ENCODE measurements at regions not wholly inside any gene's neighbourhood (a gene's known extent, or its start where the extent isn't known, plus 50 kb on each side); places are given as distances from the start of the nearest gene placed in this dataset.

GRCh38 chr3:157759311-157759710, 256.1 kb upstream of the VEPH1 start:
- H3K4me3 ChIP-seq (ENCODE audit: low read depth, low read length) = no peak overlapping the region

DNA sequence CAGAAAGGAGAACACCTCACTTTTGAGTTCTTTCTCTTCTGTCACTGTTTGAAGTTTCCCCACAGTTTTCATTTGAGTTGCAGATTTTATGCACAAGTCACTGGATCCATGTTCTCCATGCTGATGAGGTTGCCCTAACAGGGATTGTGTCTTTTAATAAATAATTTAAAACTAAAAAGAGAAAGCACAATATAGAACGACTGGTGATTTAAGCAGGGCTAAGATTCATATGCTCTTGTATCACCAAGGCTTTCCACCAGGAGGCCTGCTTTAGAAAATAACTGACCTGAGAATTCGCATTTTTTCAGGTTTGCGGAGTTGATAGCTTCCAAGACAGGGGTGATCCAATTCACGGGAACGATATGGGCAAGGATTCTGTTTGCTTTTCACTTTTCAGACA, 252.0 kb upstream of the VEPH1 start:
- H3K4me3 ChIP-seq (ENCODE audit: low read depth, low read length) = no peak overlapping the region
- DNase-seq (ENCODE audit: low read depth) = no peak

More at GRCh38 chr3:157759311-157759710, 256.1 kb upstream of the VEPH1 start:
- DNase-seq (ENCODE audit: low read depth) = no peak

DNA sequence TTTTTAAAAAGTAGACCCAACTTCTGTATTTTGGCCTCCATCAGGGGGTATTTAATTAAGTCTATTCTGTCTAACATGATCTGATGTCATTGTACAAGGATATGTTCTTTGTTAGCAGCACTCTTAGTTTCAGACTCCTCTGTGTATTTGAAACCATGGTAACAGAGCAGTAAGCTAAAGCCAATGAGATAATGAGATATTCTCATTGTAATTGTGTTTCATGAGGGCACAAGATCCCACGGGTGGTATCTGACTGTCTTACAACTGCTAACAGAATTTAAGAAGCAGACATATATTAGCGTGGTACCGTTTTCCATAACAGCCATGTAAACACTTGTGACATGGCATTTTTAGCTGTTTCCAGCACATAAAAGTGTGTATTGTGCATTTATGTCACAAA, 251.2 kb upstream of the VEPH1 start:
- no peak for DNase-seq (ENCODE audit: low read depth)
- no peak overlapping the region for H3K4me3 ChIP-seq (ENCODE audit: low read depth, low read length)

DNA sequence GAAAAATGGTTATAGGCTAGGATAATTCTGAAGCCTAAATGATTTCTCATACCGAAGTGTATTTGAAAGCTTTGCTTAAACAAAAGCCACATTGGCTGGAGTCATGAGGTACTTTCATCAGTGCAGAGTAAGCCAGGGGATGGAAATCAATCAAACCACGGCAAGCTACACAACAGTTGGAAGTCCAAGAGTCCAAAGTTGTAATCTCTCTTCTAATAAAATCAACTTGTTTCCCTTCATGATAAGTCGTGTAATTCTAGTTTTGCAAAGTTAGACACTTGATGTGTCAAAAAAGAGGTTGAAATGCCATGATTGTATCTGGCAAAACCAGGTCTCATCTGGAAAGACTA, 250.5 kb upstream of the VEPH1 start:
- no peak overlapping the region for H3K4me3 ChIP-seq (ENCODE audit: low read depth, low read length)
- DNase-seq (ENCODE audit: low read depth) = no peak

DNA sequence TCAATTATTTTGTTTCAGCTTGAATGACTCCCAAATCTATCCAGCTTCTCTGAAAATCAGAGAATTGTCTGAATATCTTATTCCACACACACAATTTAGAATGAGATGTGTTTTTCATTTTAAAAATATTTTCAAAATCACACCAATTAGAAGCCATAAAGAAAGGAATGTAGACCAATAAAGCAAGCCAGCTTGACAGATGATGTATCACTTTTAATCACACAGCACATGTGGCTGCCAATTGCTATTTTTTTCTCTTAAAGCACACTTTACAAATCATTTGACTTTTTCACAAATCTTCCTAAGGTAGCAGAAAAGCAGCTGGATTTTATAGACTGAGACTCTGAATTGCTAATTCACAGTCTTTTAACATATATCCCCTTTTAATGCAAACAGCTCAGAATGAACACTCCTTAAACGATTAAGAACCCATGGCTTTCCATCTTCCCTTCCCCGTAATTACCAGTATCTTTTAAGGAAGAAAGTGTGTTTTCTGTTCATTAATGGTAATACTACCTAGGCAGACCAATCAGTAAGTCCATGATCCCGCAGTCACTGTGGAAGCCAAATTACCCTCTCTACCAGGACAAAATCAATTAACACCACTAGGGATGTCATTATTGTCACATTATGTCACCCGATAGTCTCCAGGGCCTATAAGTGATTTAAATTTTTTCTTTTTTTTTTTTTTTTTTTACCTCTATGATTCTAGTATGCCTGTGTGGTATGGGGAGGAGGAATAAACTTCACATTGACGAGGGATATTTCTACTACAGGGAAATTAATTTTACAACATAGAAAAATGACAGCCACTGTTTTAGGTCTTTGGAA, 250.0 kb upstream of the VEPH1 start:
- H3K4me3 ChIP-seq (ENCODE audit: low read depth, low read length) = no peak overlapping the region
- DNase-seq (ENCODE audit: low read depth) = no peak

GRCh38 chr3:157752554-157752953, 249.3 kb upstream of the VEPH1 start:
- no peak overlapping the region for H3K4me3 ChIP-seq (ENCODE audit: low read depth, low read length)
- no peak for DNase-seq (ENCODE audit: low read depth)

GRCh38 chr3:157751386-157751785, 248.2 kb upstream of the VEPH1 start:
- H3K4me3 ChIP-seq (ENCODE audit: low read depth, low read length) = no peak overlapping the region
- no peak for DNase-seq (ENCODE audit: low read depth)

DNA sequence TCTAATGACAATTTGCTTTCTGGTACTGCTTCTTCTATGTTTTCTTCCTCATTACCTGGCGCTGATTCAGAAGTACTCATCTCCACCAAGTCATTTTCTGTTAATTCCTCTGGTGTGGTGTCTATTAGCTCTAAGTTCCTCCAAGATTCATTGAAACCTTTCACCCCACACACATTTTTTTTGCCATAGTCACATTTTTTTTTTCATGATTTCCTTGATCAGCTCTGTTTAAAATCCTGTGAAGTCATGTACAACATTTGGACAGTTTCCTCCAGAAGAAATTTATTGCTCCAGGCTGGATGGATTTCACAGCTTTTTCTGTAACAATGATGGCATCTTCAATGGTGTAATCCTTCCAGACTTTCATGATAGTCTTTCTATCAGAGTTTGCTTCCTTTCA, 243.2 kb upstream of the VEPH1 start:
- DNase-seq (ENCODE audit: low read depth) = no peak
- no peak overlapping the region for H3K4me3 ChIP-seq (ENCODE audit: low read depth, low read length)

DNA sequence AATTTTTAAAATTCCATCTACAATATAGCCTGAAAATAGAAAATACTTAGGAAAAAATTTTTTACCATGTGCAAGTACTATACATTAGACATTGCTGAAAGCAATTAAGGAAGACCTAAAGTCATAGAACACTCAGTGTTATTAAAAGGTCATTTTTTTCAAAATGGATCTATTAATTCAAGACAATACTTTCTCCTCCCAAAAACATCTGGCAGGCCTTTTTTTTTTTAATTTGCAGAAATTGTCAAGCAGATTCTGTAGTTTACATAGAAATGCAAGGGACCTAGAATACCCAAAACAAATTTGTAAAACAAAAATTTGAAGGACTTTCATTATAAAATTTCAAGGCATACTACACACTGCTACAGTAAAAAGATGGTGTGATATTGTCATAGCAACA, 238.4 kb upstream of the VEPH1 start:
- no peak overlapping the region for H3K4me3 ChIP-seq (ENCODE audit: low read depth, low read length)
- no peak for DNase-seq (ENCODE audit: low read depth)

DNA sequence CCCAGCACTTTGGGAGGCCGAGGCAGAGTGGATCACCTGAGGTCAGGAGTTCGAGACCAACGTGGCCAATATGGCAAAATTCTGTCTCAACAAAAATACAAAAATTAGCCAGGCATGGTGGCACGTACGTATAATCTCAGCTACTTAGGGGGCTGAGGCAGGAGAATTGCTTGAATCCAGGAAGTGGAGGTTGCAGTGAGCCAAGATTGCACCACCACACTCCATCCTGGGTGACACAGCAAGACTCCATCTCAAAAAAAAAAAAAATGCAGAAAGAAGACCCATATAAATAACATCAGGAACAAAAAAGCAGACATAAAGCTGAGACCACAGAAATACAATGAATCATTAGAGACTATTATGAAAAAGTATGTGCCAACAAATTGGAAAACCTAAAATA, 235.2 kb upstream of the VEPH1 start:
- DNase-seq (ENCODE audit: low read depth) = no peak
- H3K4me3 ChIP-seq (ENCODE audit: low read depth, low read length) = no peak overlapping the region

DNA sequence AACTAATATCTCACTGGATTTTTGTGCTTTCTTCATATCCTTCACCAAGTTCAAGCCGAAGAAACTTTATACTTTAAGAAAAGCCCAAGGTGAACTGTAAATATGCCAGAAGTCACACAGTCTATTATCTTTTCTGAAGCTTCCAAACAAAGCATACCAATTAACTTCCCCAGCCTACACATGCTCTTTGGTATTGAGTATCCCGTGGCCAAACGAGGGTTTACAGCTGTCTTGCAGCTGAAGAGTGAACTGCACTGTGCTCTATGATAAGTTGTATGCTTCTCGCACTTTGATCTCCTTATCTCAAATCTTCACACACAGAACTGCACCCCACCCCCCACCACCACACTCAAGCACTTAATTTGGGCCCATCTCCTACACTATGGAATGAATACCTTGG, 215.6 kb upstream of the VEPH1 start:
- H3K4me3 ChIP-seq (ENCODE audit: low read depth, low read length) = no peak overlapping the region
- DNase-seq (ENCODE audit: low read depth) = no peak

GRCh38 chr3:157713101-157713500, 209.9 kb upstream of the VEPH1 start:
- no peak for DNase-seq (ENCODE audit: low read depth)
- no peak overlapping the region for H3K4me3 ChIP-seq (ENCODE audit: low read depth, low read length)

DNA sequence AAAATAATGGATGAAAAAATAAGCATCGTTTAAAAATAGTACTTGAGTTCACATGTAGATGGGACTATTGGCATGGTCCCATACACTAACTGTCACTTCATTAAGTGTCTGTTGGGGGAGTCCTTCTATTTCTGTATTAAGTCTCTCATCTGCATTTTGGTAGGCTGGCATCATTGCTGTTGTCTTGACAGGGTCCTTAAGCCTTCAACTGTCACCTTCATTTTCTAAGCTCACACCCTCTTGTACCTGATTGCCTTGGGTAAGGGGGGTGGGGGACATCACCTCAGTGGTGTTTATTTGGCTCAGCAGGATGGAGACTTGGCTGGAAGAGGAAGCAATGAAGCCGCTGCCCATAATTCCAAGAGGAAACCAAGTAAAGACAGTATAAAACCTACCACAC, 202.0 kb upstream of the VEPH1 start:
- no peak for DNase-seq (ENCODE audit: low read depth)
- H3K4me3 ChIP-seq (ENCODE audit: low read depth, low read length) = no peak overlapping the region

- no peak for DNase-seq (ENCODE audit: low read depth)
- no peak overlapping the region for H3K4me3 ChIP-seq (ENCODE audit: low read depth, low read length)
Observed at GRCh38 chr3:157700405-157700804, 197.2 kb upstream of the VEPH1 start.

GRCh38 chr3:157695586-157695985, 192.4 kb upstream of the VEPH1 start:
- DNase-seq (ENCODE audit: low read depth) = no peak
- no peak overlapping the region for H3K4me3 ChIP-seq (ENCODE audit: low read depth, low read length)

GRCh38 chr3:157695103-157695502, 191.9 kb upstream of the VEPH1 start:
- DNase-seq (ENCODE audit: low read depth) = no peak
- H3K4me3 ChIP-seq (ENCODE audit: low read depth, low read length) = no peak overlapping the region

DNA sequence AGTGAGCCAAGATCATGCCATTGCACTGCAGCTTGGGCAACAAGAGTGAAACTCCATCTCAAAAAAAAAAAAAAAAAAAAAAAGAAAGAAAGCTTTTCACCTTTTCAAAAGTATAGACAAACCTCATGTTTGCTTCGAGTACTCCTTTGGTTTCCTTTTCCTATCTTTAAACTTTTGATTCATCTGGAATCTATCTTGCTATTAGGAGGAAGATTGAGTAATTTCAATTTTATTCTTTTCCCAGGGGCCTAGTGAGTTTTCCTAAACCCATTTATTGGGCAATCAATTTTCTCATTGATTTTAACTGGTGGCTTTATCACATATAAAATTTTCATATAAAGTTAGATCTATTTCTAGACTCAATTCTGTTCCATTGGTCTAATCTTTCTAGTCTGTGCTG, 190.5 kb upstream of the VEPH1 start:
- DNase-seq (ENCODE audit: low read depth) = no peak
- H3K4me3 ChIP-seq (ENCODE audit: low read depth, low read length) = no peak overlapping the region

DNA sequence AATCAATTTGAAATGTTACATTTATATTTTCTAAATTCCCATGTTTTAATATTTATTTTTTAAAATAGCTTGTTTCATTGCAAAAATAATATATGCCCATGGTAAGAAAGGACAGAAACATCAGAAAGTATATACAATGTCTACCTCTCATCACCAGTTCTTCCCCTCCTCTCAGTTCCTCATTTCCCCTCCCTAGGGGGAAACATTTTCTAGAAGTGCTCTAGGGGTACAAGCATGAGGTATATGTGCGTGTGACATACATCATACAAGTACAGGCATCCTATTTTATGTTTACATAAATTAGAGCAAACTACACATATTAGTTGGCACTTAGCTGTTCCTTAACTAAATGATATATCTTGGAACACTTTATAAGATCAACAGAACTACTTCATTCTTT, 189.3 kb upstream of the VEPH1 start:
- DNase-seq (ENCODE audit: low read depth) = no peak
- no peak overlapping the region for H3K4me3 ChIP-seq (ENCODE audit: low read depth, low read length)

- no peak overlapping the region for H3K4me3 ChIP-seq (ENCODE audit: low read depth, low read length)
- no peak for DNase-seq (ENCODE audit: low read depth)
Observed at GRCh38 chr3:157683668-157684067, 180.5 kb upstream of the VEPH1 start.

- no peak for DNase-seq (ENCODE audit: low read depth)
Observed at GRCh38 chr3:157672061-157672460, 168.8 kb upstream of the VEPH1 start.

GRCh38 chr3:157671656-157672055, 168.4 kb upstream of the VEPH1 start:
- DNase-seq (ENCODE audit: low read depth) = no peak
- H3K4me3 ChIP-seq (ENCODE audit: low read depth, low read length) = no peak overlapping the region

More at GRCh38 chr3:157672061-157672460, 168.8 kb upstream of the VEPH1 start:
- H3K4me3 ChIP-seq (ENCODE audit: low read depth, low read length) = no peak overlapping the region

GRCh38 chr3:157669416-157669815, 166.2 kb upstream of the VEPH1 start:
- no peak overlapping the region for H3K4me3 ChIP-seq (ENCODE audit: low read depth, low read length)
- DNase-seq (ENCODE audit: low read depth) = no peak

Data from skeletal muscle cell (primary cell).